PC-9 (cell line): ENCODE measurements at regions not wholly inside any gene's neighbourhood (a gene's known extent, or its start where the extent isn't known, plus 50 kb on each side); places are given as distances from the start of the nearest gene placed in this dataset.

Source experiments
- BruUV-seq: library from RNA; stranded (reverse); fragments of 400-500 nt; replicated peaks from 2 replicates; lab custom pipeline; 2021; lab: Mats Ljungman, UMichigan
- CTCF ChIA-PET: fragments of 300-600 bp; sonication (Branson Sonifier 250); formaldehyde crosslinking; loops from one replicate; lab custom pipeline; 2022; ENCODE audit warnings: antibody characterized with exemption; lab: Charles Lee
- POLR2A ChIA-PET: fragments of 300-600 bp; sonication (Branson Sonifier 250); formaldehyde crosslinking; loops from one replicate; lab custom pipeline; 2022; ENCODE audit warnings: antibody characterized with exemption; ENCODE audit not compliant: unreplicated experiment; lab: Charles Lee
- DNase-seq, 2 experiments: peaks; one replicate each; pipeline versions ENCODE4 v3.0.0 to v3.0.0-alpha.2; 2015 to 2022; ENCODE audit warnings: mixed read lengths in 1 of 2
- H2AFZ ChIP-seq: fragments of 200-600 bp; sonication (generic); 2 replicates; pipeline ENCODE4 v1.8.1; 2017; ENCODE audit warnings: antibody characterized with exemption
- H3F3A ChIP-seq: fragments of 200-600 bp; sonication (generic); 2 replicates; pipeline ENCODE4 v1.8.1; 2017; ENCODE audit warnings: antibody characterized with exemption, mild to moderate bottlenecking, low read depth; ENCODE audit not compliant: insufficient read depth
- H3K27ac ChIP-seq: fragments of 200-600 bp; sonication (generic); 2 replicates; pipeline ENCODE4 v1.6.1; 2016; ENCODE audit warnings: mixed run types
- H3K27me3 ChIP-seq: fragments of 200-600 bp; sonication (generic); 2 replicates; pipeline ENCODE4 v1.6.1; 2016; ENCODE audit warnings: low read depth, mixed run types; ENCODE audit not compliant: insufficient read depth
- H3K36me3 ChIP-seq: fragments of 200-600 bp; sonication (generic); 2 replicates; pipeline ENCODE4 v1.6.1; 2016; ENCODE audit warnings: low read depth, mixed run types
- H3K4me1 ChIP-seq: fragments of 200-600 bp; sonication (generic); replicated peaks from 2 replicates; pipeline ENCODE4 v1.6.1; 2016; ENCODE audit warnings: mixed run types; ENCODE audit not compliant: insufficient read depth
- H3K4me2 ChIP-seq: fragments of 200-600 bp; sonication (generic); 2 replicates; pipeline ENCODE4 v1.6.1; 2017; ENCODE audit warnings: mixed run types
- H3K4me3 ChIP-seq: fragments of 200-600 bp; sonication (generic); 2 replicates; pipeline ENCODE4 v1.6.1; 2016; ENCODE audit warnings: mixed run types
- H3K79me2 ChIP-seq: fragments of 200-600 bp; sonication (generic); 2 replicates; pipeline ENCODE4 v1.6.1; 2017; ENCODE audit warnings: low read depth, mixed run types
- H3K9me2 ChIP-seq: fragments of 200-600 bp; sonication (generic); 2 replicates; pipeline ENCODE4 v1.8.1; 2017; ENCODE audit warnings: mild to moderate bottlenecking; ENCODE audit not compliant: insufficient read depth
- H3K9me3 ChIP-seq: fragments of 200-600 bp; sonication (generic); 2 replicates; pipeline ENCODE4 v1.8.1; 2016; ENCODE audit warnings: low read depth; ENCODE audit not compliant: insufficient read depth
- H4K20me1 ChIP-seq: fragments of 200-600 bp; sonication (generic); 2 replicates; pipeline ENCODE4 v1.8.1; 2017; ENCODE audit not compliant: insufficient read depth
- EZH2 ChIP-seq: fragments of 200-600 bp; sonication (generic); IDR thresholded peaks from 2 replicates; pipeline ENCODE4 v1.8.0; 2017; ENCODE audit warnings: antibody characterized with exemption, low read depth
- intact Hi-C: fragments of 100-400 bp; cut with micrococcal nuclease; formaldehyde crosslinking; loops from one replicate; pipeline ENCODE4 v1.10.0; 2022; ENCODE audit not compliant: unreplicated experiment
- TF ChIP-seq, protein P1 (sequence below): fragments of 200-600 bp; sonication (generic); conservative IDR thresholded peaks from 2 replicates; pipeline ENCODE4 v1.6.1; 2017; ENCODE audit warnings: mixed run types, antibody characterized with exemption, mild to moderate bottlenecking, moderate library complexity

- intact Hi-C loops, result no loop called here
- H3K36me3 ChIP-seq, result no peaks in the 10 kb centered on the region
- no peaks in the 10 kb centered on the region for H4K20me1 ChIP-seq
- 0 out of 2 replicates have a peak, but pooled peaks cover 4% of the 10 kb centered on the region for H3K9me2 ChIP-seq
- H3K9me3 ChIP-seq, result no peaks in the 10 kb centered on the region
- POLR2A ChIA-PET, result no interaction called here
- no TSS peak for BruUV-seq
- no peaks in the 10 kb centered on the region for H3K4me1 ChIP-seq
- H3F3A ChIP-seq, result no peaks in the 10 kb centered on the region
- no peak overlapping the region for H3K27ac ChIP-seq
- no peak overlapping the region for H3K4me3 ChIP-seq
- H2AFZ ChIP-seq, result no peak overlapping the region
- CTCF ChIA-PET, result no interaction called here
- H3K4me2 ChIP-seq, result no peak overlapping the region
- no peaks in the 10 kb centered on the region for H3K27me3 ChIP-seq
- no peak for DNase-seq
- TF ChIP-seq, protein P1, sequence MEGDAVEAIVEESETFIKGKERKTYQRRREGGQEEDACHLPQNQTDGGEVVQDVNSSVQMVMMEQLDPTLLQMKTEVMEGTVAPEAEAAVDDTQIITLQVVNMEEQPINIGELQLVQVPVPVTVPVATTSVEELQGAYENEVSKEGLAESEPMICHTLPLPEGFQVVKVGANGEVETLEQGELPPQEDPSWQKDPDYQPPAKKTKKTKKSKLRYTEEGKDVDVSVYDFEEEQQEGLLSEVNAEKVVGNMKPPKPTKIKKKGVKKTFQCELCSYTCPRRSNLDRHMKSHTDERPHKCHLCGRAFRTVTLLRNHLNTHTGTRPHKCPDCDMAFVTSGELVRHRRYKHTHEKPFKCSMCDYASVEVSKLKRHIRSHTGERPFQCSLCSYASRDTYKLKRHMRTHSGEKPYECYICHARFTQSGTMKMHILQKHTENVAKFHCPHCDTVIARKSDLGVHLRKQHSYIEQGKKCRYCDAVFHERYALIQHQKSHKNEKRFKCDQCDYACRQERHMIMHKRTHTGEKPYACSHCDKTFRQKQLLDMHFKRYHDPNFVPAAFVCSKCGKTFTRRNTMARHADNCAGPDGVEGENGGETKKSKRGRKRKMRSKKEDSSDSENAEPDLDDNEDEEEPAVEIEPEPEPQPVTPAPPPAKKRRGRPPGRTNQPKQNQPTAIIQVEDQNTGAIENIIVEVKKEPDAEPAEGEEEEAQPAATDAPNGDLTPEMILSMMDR, result no peak
- TF ChIP-seq EZH2, result no peak
- no peaks in the 10 kb centered on the region for H3K79me2 ChIP-seq
These were observed 80.4 kb downstream of the EDNRB start for GRCh38 chr13:77838271-77838670.

DNA sequence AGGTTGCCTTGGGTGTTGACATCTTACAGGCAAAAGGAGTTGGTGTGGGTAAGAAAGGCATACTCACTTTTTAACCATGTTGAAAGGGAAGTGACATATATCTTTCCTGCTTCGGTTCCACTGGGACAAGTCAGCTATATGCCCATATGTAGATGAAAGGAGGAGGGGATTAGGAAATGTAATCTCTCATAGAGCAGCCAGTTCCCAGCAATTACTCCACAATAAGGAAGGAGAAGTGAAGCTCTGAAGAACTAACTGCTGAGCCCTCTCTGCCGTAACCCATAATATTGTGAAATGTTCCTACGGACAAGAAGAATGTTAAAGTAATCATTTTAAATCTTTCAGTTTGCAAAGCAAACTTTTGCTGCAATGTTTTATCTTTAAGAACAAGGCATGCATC is 82.2 kb downstream of the EDNRB start:
- Histone ChIP-seq H3K27me3 (no peaks in the 10 kb centered on the region), H3K4me3 (no peak overlapping the region), H4K20me1 (no peaks in the 10 kb centered on the region), H3K79me2 (no peaks in the 10 kb centered on the region), H3F3A (no peaks in the 10 kb centered on the region), H3K36me3 (no peaks in the 10 kb centered on the region), H3K4me2 (no peak overlapping the region), H3K27ac (no peak overlapping the region), H3K9me2 (0 out of 2 replicates have a peak, but pooled peaks cover 4% of the 10 kb centered on the region), H3K4me1 (no peaks in the 10 kb centered on the region), H2AFZ (no peak overlapping the region), H3K9me3 (no peaks in the 10 kb centered on the region)
- TF ChIP-seq, protein P1, result no peak
- ChIA-PET POLR2A (interaction anchor here (0.6 kb wide), 1 partner anchor 24 kb away, joined by 5 read pairs; no protein-coding TSS in a partner anchor), CTCF (no interaction called here)
- BruUV-seq, result no TSS peak
- DNase-seq, result no peak
- intact Hi-C loops, result no loop called here

DNA sequence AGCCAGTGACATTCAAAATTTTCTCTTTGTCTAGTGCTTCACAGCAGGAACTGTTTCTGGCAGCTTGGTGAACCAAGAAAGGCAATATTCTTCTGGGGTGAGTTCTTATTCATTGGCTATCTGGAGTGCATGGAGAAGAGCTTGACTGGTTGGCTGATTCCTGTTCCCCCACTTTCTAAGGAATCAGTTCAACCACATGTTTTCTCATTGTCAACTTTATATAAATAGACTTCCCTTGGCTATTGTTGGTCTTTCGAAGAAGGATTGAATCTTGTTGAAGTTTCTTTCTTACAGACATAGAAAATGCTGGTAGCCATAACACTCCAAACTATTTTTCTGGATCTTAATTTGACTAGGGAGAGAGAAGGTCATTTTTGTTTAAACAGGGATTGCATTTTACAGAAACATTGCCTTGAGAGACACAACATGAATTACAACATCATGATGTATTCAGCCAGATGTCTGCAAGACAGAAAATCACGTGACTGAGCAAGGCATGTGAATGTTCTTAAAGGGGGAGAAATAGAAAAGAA is 85.2 kb downstream of the EDNRB start:
- POLR2A ChIA-PET, result no interaction called here
- no peaks in the 10 kb centered on the region for H3K4me1 ChIP-seq
- BruUV-seq, result no TSS peak
- H4K20me1 ChIP-seq, result no peaks in the 10 kb centered on the region
- intact Hi-C loops, result no loop called here
- H3K9me3 ChIP-seq, result no peaks in the 10 kb centered on the region
- H3K9me2 ChIP-seq, result no peaks in the 10 kb centered on the region
- DNase-seq, result no peak
- no peak overlapping the region for H3K27ac ChIP-seq
- no peaks in the 10 kb centered on the region for H3K36me3 ChIP-seq
- CTCF ChIA-PET, result no interaction called here
- no peaks in the 10 kb centered on the region for H3K79me2 ChIP-seq
- no peak overlapping the region for H3K4me2 ChIP-seq
- no peak overlapping the region for H2AFZ ChIP-seq
- no peaks in the 10 kb centered on the region for H3F3A ChIP-seq
- no peak for TF ChIP-seq EZH2
- TF ChIP-seq, protein P1, result no peak
- no peak overlapping the region for H3K4me3 ChIP-seq
- no peaks in the 10 kb centered on the region for H3K27me3 ChIP-seq
